ENCODE measurements at regions not wholly inside any gene's neighbourhood (a gene's known extent, or its start where the extent isn't known, plus 50 kb on each side); places are given as distances from the start of the nearest gene placed in this dataset.

- H3K27ac ChIP-seq, result no peak overlapping the region
- DNase-seq (ENCODE audit: low spot score), result no peak
- ChIA-PET POLR2A (ENCODE audit: low non-redundant PET) (no interaction called here), CTCF (no interaction called here)
- TF ChIP-seq, protein P1, sequence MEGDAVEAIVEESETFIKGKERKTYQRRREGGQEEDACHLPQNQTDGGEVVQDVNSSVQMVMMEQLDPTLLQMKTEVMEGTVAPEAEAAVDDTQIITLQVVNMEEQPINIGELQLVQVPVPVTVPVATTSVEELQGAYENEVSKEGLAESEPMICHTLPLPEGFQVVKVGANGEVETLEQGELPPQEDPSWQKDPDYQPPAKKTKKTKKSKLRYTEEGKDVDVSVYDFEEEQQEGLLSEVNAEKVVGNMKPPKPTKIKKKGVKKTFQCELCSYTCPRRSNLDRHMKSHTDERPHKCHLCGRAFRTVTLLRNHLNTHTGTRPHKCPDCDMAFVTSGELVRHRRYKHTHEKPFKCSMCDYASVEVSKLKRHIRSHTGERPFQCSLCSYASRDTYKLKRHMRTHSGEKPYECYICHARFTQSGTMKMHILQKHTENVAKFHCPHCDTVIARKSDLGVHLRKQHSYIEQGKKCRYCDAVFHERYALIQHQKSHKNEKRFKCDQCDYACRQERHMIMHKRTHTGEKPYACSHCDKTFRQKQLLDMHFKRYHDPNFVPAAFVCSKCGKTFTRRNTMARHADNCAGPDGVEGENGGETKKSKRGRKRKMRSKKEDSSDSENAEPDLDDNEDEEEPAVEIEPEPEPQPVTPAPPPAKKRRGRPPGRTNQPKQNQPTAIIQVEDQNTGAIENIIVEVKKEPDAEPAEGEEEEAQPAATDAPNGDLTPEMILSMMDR (conservative IDR thresholded peaks at IDR 0.05; ENCODE audit: low read depth), result no peak
Observed at GRCh38 chr3:161586556-161587235, 90.1 kb downstream of the OTOL1 start.

GRCh38 chr3:161598639-161599038 is 102.0 kb downstream of the OTOL1 start:
- no peak overlapping the region for H3K27ac ChIP-seq
- CTCF ChIA-PET, result no interaction called here
- TF ChIP-seq, protein P1 (conservative IDR thresholded peaks at IDR 0.05; ENCODE audit: low read depth), result no peak
- no peak for DNase-seq (ENCODE audit: low spot score)
- POLR2A ChIA-PET (ENCODE audit: low non-redundant PET), result no interaction called here

GRCh38 chr3:161599697-161600096 is 103.1 kb downstream of the OTOL1 start:
- ChIA-PET POLR2A (ENCODE audit: low non-redundant PET) (no interaction called here), CTCF (no interaction called here)
- no peak for DNase-seq (ENCODE audit: low spot score)
- H3K27ac ChIP-seq, result no peak overlapping the region
- TF ChIP-seq, protein P1 (conservative IDR thresholded peaks at IDR 0.05; ENCODE audit: low read depth), result no peak

GRCh38 chr3:161600173-161600572 is 103.6 kb downstream of the OTOL1 start:
- CTCF ChIA-PET, result no interaction called here
- TF ChIP-seq, protein P1 (conservative IDR thresholded peaks at IDR 0.05; ENCODE audit: low read depth), result no peak
- POLR2A ChIA-PET (ENCODE audit: low non-redundant PET), result no interaction called here
- no peak overlapping the region for H3K27ac ChIP-seq
- no peak for DNase-seq (ENCODE audit: low spot score)

DNA sequence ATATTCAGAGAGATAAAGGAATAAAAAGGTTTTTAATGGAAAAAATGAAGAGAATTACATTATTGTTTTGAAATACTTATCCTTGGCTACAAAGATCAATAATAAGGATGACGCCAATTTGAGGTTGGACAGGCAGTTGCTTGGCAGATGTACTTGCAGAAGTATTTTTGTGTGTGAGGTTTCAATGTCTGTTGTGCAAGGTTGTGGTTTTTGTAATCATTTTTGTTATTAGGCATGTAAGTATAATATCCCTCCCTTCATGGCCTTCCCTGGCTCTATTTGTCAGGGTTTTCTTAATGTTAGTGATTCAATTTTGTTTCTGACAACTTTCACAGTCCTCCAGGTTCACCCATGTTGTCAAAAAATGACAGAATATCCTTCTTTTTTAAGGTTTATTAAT is 105.9 kb downstream of the OTOL1 start:
- no peak overlapping the region for H3K27ac ChIP-seq
- ChIA-PET POLR2A (ENCODE audit: low non-redundant PET) (no interaction called here), CTCF (no interaction called here)
- TF ChIP-seq, protein P1 (conservative IDR thresholded peaks at IDR 0.05; ENCODE audit: low read depth), result no peak
- no peak for DNase-seq (ENCODE audit: low spot score)

DNA sequence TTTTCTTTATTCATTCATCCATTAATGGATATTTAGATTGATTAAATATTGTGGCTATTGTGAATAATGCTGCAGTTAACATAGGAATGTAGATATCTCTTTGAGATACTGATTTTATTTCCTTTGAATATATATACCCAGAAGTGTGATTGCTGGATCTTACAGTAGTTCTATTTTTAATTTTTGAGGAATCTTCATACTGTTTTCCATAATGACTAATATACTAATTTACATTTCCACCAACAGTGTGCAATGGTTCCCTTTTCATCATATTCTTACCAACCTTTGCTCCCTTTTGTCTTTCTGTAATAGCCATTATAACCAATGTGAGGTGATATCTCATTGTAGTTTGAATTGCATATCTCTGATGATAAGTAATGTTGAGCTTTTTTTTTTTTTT is 106.3 kb downstream of the OTOL1 start:
- DNase-seq (ENCODE audit: low spot score), result no peak
- H3K27ac ChIP-seq, result no peak overlapping the region
- ChIA-PET CTCF (no interaction called here), POLR2A (ENCODE audit: low non-redundant PET) (no interaction called here)
- TF ChIP-seq, protein P1 (conservative IDR thresholded peaks at IDR 0.05; ENCODE audit: low read depth), result no peak

Measured in RWPE1 (cell line).